ENCODE measurements at regions not wholly inside any gene's neighbourhood (a gene's known extent, or its start where the extent isn't known, plus 50 kb on each side); places are given as distances from the start of the nearest gene placed in this dataset.
"Not testable (repeated sequence)": the region's sequence is repeated elsewhere in the genome, so short reads cannot be mapped to it uniquely, and the experiment has no call there.

DNA sequence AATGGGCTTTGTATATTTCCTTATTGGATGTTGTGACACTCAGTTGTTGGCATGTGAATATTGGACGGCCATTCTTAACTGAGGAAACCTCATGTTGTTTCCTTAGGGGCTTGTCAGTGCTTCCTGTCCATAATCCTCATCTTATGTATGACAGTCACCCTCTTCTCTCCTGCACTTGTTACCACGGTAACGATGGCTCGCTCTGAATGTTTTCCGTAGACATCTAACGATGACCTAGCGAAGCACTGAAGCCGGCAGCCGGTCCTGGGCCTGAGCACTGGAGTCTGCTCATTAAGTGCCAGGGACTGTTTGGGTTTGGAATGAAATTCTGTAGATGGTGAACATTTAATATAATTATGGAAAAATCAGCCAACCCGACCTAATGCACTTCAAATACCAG lies 242.7 kb upstream of the NBPF12 start:
- TF ChIP-seq, protein P1, sequence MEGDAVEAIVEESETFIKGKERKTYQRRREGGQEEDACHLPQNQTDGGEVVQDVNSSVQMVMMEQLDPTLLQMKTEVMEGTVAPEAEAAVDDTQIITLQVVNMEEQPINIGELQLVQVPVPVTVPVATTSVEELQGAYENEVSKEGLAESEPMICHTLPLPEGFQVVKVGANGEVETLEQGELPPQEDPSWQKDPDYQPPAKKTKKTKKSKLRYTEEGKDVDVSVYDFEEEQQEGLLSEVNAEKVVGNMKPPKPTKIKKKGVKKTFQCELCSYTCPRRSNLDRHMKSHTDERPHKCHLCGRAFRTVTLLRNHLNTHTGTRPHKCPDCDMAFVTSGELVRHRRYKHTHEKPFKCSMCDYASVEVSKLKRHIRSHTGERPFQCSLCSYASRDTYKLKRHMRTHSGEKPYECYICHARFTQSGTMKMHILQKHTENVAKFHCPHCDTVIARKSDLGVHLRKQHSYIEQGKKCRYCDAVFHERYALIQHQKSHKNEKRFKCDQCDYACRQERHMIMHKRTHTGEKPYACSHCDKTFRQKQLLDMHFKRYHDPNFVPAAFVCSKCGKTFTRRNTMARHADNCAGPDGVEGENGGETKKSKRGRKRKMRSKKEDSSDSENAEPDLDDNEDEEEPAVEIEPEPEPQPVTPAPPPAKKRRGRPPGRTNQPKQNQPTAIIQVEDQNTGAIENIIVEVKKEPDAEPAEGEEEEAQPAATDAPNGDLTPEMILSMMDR (conservative IDR thresholded peaks at IDR 0.05; ENCODE audit: low read depth, low read length), result not testable (repeated sequence)
- TF ChIP-seq, protein P2, sequence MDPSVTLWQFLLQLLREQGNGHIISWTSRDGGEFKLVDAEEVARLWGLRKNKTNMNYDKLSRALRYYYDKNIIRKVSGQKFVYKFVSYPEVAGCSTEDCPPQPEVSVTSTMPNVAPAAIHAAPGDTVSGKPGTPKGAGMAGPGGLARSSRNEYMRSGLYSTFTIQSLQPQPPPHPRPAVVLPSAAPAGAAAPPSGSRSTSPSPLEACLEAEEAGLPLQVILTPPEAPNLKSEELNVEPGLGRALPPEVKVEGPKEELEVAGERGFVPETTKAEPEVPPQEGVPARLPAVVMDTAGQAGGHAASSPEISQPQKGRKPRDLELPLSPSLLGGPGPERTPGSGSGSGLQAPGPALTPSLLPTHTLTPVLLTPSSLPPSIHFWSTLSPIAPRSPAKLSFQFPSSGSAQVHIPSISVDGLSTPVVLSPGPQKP (IDR thresholded peaks at IDR 0.05; ENCODE audit: borderline replicate concordance, low read depth, low read length), result not testable (repeated sequence)
- TF ChIP-seq POLR2A (IDR thresholded peaks at IDR 0.05; ENCODE audit: low read depth, low read length); RCOR1 (IDR thresholded peaks at IDR 0.05; ENCODE audit: insufficient replicate concordance, low read length); RAD21 (IDR thresholded peaks at IDR 0.05; ENCODE audit: low read length); SMC3 (IDR thresholded peaks at IDR 0.05; ENCODE audit: low read depth, low read length); CEBPB (IDR thresholded peaks at IDR 0.05; ENCODE audit: low read depth, low read length); CHD1 (IDR thresholded peaks at IDR 0.05; ENCODE audit: low read depth, low read length); BHLHE40 (IDR thresholded peaks at IDR 0.05; ENCODE audit: low read depth, low read length): not testable (repeated sequence)
- TF ChIP-seq, protein P3, sequence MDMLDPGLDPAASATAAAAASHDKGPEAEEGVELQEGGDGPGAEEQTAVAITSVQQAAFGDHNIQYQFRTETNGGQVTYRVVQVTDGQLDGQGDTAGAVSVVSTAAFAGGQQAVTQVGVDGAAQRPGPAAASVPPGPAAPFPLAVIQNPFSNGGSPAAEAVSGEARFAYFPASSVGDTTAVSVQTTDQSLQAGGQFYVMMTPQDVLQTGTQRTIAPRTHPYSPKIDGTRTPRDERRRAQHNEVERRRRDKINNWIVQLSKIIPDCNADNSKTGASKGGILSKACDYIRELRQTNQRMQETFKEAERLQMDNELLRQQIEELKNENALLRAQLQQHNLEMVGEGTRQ (IDR thresholded peaks at IDR 0.05; ENCODE audit: low read depth, low read length), result not testable (repeated sequence)
